Activated CD8-positive, alpha-beta T cell treated with anti-CD3 and anti-CD28 coated beads, Interleukin-2, amount 10 ng/mL, durations not matched to agents 7 days and 5 days (primary cell): ENCODE measurements at regions not wholly inside any gene's neighbourhood (a gene's known extent, or its start where the extent isn't known, plus 50 kb on each side); places are given as distances from the start of the nearest gene placed in this dataset.
A peak's percentile ranks its signal among the peaks of the same experiment; 100 is the strongest.
"Not testable (repeated sequence)": the region's sequence is repeated elsewhere in the genome, so short reads cannot be mapped to it uniquely, and the experiment has no call there.

Experiments
- ATAC-seq: fragments of 150-1000 bp; cut with Tn5 transposase; one replicate; pipeline ENCODE4 v1.10.0; 2021; ENCODE audit warnings: moderate library complexity
- CTCF ChIA-PET: fragments of 350-600 bp; sonication (Branson Sonifier 250); formaldehyde crosslinking; loops from one replicate; lab custom pipeline; 2021; ENCODE audit warnings: antibody characterized with exemption; lab: Charles Lee
- POLR2A ChIA-PET: fragments of 350-600 bp; sonication (Branson Sonifier 250); formaldehyde crosslinking; loops from one replicate; lab custom pipeline; 2021; ENCODE audit warnings: antibody characterized with exemption; lab: Charles Lee
- DNase-seq: peaks from one replicate; pipeline ENCODE4 v3.0.0-alpha.2; 2020
- H3K27ac Mint-ChIP-seq: one replicate; pipeline ENCODE4 v1.8.0; 2021; ENCODE audit warnings: mild to moderate bottlenecking, mixed read lengths
- H3K27me3 Mint-ChIP-seq: one replicate; pipeline ENCODE4 v1.8.0; 2021; ENCODE audit warnings: low read depth, mixed read lengths
- H3K36me3 Mint-ChIP-seq: one replicate; pipeline ENCODE4 v1.8.0; 2021; ENCODE audit warnings: low read depth, mixed read lengths
- H3K4me1 Mint-ChIP-seq: one replicate; pipeline ENCODE4 v1.8.0; 2021; ENCODE audit warnings: low read depth, mixed read lengths
- H3K4me3 Mint-ChIP-seq: one replicate; pipeline ENCODE4 v1.8.0; 2021; ENCODE audit warnings: mild to moderate bottlenecking, mixed read lengths
- H3K9me3 Mint-ChIP-seq: one replicate; pipeline ENCODE4 v1.8.0; 2022; ENCODE audit warnings: mixed read lengths; ENCODE audit not compliant: insufficient read depth

DNA sequence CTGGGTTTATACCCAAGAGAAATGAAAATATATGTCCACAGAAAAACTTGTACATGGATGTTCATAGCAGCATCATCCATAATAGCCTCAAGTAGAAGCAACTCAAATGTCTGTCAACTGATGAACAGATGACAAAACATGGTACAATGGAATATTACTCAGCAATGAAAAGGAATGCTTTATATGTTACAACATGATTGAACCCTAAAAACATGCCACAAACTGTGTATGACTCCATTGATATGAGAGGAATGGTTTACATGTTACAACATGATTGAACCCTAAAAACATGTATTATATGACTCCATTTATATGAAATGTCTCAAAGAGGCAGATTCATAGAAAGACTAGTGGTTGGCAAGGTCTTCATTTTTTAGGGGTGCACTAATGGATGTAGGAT, 104.8 kb downstream of the LAT start:
- peaks cover 11% of the 10 kb centered on the region for H3K36me3 Mint-ChIP-seq
- ATAC-seq, H3K27ac Mint-ChIP-seq, DNase-seq, POLR2A ChIA-PET, H3K4me1 Mint-ChIP-seq, H3K4me3 Mint-ChIP-seq, H3K27me3 Mint-ChIP-seq, H3K9me3 Mint-ChIP-seq, CTCF ChIA-PET: not testable (repeated sequence)

DNA sequence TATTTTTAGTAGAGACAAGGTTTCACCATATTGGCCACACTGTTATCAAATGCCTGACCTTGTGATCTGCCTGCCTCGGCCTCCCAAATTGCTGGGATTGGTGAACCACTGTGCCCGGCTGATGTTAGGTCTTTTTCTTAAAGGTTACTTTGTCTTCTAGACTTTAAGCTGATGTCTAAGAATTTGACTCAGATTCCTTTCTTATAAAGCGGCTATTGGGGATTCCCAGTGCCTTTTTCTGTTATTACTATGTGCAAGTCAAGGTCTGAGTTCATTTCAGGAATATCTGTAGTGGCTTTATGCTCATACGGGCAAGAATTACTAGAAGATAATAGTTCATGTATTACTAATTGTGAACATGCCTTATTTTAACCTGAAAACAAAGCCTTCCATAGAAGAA, 102.8 kb downstream of the LAT start:
- H3K27ac Mint-ChIP-seq, POLR2A ChIA-PET, CTCF ChIA-PET, H3K4me3 Mint-ChIP-seq, DNase-seq, H3K9me3 Mint-ChIP-seq, H3K27me3 Mint-ChIP-seq, H3K4me1 Mint-ChIP-seq, ATAC-seq: not testable (repeated sequence)
- peaks cover 11% of the 10 kb centered on the region for H3K36me3 Mint-ChIP-seq

DNA sequence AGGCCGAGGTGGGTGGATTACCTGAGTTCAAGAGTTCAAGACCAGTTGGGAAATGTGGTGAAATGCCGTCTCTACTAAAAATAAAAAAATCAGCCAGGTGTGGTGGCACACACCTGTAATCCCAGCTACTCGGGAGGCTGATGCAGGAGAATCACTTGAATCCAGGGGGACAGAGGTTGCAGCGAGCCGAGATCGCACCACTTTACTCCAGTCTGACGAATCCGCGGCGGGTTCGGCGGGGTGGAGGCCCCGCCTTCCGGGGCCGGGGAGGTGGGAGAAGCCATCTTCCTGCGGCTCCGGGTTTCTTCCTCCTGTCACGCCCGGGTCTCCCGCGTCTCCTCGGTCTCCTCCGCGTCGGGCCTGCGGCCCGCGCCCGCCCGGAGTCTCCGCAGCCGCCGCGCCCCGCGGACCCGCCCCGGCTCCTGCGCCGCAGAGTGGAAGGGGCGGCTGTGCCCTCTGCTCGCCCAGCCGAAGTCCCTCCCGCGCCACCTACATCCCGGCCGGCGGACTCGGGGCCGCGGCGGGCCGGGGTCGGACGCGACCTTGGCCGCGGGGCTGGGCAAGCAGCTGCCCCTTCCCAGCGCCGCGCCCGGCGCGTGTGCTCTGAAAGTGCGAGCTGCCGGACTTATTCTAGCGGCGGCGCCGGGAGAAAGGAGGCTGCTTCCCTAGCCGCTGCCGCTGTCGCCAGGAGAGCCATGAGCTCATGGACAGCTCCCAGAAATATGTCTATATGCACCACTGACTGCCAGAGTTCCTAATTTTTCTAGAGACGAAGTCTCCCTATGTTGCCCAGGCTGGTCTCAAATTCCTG, 97.2 kb downstream of the LAT start:
- CTCF ChIA-PET, H3K4me1 Mint-ChIP-seq, POLR2A ChIA-PET, H3K9me3 Mint-ChIP-seq, H3K27me3 Mint-ChIP-seq, H3K36me3 Mint-ChIP-seq: not testable (repeated sequence)
- ATAC-seq: peak; percentile 88
- Mint-ChIP-seq H3K4me3 (peak overlapping the region; percentile 78), H3K27ac (peak overlapping the region; percentile 82)
- DNase-seq: peak; percentile 27

DNA sequence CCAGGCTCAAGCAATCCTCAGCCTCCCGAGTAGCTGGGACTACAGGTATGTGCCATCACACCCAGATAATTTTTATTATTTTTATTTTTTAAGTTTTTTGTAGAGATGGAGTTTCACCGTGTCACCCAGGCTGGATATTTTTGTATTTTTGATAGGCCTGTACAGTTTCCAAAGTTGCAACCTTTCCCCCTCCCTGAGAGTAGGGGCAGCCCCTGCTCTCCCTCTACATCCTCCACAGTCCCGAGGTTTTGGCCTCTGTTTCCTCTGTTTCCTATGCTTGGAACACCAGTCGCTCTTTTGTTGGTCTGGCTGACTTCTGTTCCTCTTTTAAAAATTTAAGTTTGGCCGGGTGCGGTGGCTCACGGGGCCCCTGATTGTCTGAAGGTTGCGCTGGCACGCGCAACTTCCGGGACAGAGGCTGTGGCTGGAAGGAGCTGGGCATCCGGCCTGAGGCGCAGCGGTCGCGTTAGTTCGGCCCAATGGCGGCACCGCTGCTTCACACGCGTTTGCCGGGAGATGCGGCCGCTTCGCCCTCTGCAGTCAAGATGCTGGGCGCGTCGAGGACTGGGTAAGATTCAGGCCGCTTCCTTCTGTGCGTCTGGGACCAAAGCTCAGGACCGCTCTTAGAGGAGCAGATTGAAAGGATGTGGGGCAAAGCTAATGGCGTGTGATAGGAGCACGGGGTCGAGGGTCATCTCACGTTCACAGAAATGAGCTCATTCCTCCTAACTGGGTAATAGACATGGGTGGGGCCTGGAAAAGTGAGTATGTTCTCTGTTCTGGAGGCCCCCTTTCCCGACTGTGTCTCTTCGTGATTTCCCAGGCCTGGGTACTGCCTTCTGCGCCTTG, 89.9 kb downstream of the LAT start:
- POLR2A ChIA-PET: interaction anchor here (0.8 to 1.1 kb wide), 2 partner anchors 48 to 101 kb away, joined by 3 to 4 read pairs; no protein-coding TSS in a partner anchor
- peak; percentile 98 for ATAC-seq

DNA sequence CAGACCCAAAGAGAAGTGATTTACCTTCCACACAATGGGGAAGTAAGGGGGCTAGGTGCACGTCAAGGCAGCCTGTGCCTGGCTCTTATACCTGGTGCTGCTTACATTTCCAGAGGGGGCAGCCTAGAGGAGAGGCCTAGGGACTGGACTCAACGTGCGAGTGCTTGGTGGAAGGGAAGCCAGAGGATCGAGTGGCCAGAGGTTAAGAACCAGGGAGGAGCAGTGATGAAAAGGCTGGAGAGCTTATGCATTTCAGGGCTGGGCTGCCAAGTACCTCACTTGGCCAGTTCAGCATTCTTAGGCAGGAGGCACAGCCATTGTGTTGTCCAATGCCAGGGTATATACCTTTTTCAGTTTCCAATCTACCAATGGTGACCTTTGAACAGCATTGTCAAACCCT, 77.4 kb downstream of the LAT start:
- ATAC-seq, POLR2A ChIA-PET, H3K27me3 Mint-ChIP-seq, H3K4me1 Mint-ChIP-seq, DNase-seq, H3K9me3 Mint-ChIP-seq, H3K27ac Mint-ChIP-seq, H3K4me3 Mint-ChIP-seq, H3K36me3 Mint-ChIP-seq, CTCF ChIA-PET: not testable (repeated sequence)

More for the DNA sequence above, 89.9 kb downstream of the LAT start:
- Mint-ChIP-seq H3K27ac (peak overlapping the region; percentile 98), H3K4me1 (peaks cover 21% of the 10 kb centered on the region), H3K4me3 (peak overlapping the region; percentile 88)
- DNase-seq: peak; percentile 52
- H3K27me3 Mint-ChIP-seq, H3K9me3 Mint-ChIP-seq, H3K36me3 Mint-ChIP-seq: not testable (repeated sequence)
- CTCF ChIA-PET: interaction anchor here (1.1 to 1.3 kb wide), 2 partner anchors 96 to 100 kb away, joined by 3 to 4 read pairs; partner anchors contain the start of gene SPNS1

DNA sequence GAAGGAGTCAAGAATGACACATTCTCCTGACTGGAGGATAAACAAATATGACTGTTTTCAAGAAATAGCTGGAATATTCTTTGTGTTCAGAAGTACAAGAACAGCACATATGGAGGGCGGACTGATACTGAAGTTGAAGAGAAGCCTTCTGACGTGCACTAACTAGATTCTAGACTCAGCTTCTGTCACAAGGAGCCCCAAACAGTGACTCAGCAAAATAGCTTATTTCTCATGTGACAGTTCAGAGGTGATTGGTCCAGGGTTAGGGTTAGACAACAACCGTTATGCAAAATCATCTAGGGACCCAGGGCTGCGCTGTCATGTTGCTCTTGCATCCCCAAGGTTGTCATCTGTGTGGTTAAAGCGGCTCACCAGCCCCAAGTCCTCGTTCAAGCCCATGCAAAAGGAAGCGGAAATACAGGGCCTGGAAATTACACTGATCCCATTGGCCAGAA, 76.6 kb downstream of the LAT start:
- CTCF ChIA-PET, H3K4me1 Mint-ChIP-seq, H3K36me3 Mint-ChIP-seq, H3K9me3 Mint-ChIP-seq, DNase-seq, H3K27ac Mint-ChIP-seq, H3K4me3 Mint-ChIP-seq, POLR2A ChIA-PET, ATAC-seq, H3K27me3 Mint-ChIP-seq: not testable (repeated sequence)

DNA sequence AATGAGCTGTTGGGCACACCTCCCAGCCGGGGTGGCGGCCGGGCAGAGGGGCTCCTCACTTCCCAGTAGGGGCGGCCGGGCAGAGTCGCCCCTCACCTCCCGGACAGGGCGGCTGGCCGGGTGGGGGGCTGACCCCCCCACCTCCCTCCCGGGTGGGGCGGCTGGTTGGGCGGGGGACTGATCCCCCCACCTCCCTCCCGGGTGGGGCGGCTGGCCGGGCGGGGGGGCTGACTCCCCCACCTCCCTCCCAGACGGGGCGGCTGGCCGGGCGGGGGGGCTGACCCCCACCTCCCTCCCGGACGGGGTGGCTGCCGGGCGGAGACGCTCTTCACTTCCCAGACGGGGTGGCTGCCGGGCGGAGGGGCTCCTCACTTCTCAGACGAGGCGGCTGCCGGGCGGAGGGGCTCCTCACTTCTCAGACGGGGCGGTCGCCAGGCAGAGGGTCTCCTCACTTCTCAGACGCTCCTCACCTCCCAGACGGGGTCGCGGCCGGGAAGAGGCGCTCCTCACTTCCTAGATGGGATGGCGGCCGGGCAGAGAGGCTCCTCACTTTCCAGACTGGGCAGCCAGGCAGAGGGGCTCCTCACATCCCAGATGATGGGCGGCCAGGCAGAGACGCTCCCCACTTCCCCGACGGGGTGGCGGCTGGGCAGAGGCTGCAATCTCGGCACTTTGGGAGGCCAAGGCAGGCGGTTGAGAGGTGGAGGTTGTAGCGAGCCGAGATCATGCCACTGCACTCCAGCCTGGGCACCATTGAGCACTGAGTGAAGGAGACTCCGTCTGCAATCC, 75.4 kb downstream of the LAT start:
- POLR2A ChIA-PET, H3K4me3 Mint-ChIP-seq, H3K36me3 Mint-ChIP-seq, ATAC-seq, H3K9me3 Mint-ChIP-seq, H3K27me3 Mint-ChIP-seq, H3K4me1 Mint-ChIP-seq, CTCF ChIA-PET, H3K27ac Mint-ChIP-seq, DNase-seq: not testable (repeated sequence)

DNA sequence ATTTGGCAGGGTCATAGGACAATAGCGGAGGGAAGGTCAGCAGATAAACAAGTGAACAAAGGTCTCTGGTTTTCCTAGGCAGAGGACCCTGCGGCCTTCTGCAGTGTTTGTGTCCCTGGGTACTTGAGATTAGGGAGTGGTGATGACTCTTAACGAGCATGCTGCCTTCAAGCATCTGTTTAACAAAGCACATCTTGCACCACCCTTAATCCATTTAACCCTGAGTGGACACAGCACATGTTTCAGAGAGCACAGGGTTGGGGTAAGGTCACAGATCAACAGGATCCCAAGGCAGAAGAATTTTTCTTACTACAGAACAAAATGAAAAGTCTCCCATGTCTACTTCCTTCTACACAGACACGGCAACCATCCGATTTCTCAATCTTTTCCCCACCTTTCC, 74.7 kb downstream of the LAT start:
- H3K36me3 Mint-ChIP-seq, CTCF ChIA-PET, H3K27ac Mint-ChIP-seq, H3K27me3 Mint-ChIP-seq, ATAC-seq, H3K4me1 Mint-ChIP-seq, POLR2A ChIA-PET, H3K4me3 Mint-ChIP-seq, H3K9me3 Mint-ChIP-seq, DNase-seq: not testable (repeated sequence)
